K562 (cell line): ENCODE measurements at regions not wholly inside any gene's neighbourhood (a gene's known extent, or its start where the extent isn't known, plus 50 kb on each side); places are given as distances from the start of the nearest gene placed in this dataset.

ENCODE experiments used
- ATAC-seq: fragments of 200-7000 bp; cut with Tn5 transposase; 3 replicates; pipeline ENCODE4 v1.9.1; 2020; ENCODE audit warnings: moderate library complexity
- BruUV-seq: library from RNA; stranded (reverse); fragments of 400-500 nt; replicated peaks from 2 replicates; lab custom pipeline; 2021; lab: Mats Ljungman, UMichigan
- CTCF ChIA-PET: fragments of 300-600 bp; formaldehyde crosslinking; extraction: SDS; loops from one replicate; lab custom pipeline; 2021; ENCODE audit warnings: low intra/inter-chr PET ratio; lab: Yijun Ruan, JAX
- POLR2A ChIA-PET: fragments of 300-600, 350-650 bp; sonication (Branson Sonifier 250); formaldehyde crosslinking; extraction: SDS; loops from one replicate; lab custom pipeline; 2021; ENCODE audit warnings: antibody characterized with exemption, inconsistent platforms; lab: Yijun Ruan, JAX
- DNase-seq, 4 experiments: peaks; one replicate each; pipeline versions ENCODE4 v3.0.0 to v3.0.0-alpha.2; 2011 to 2018; ENCODE audit warnings: low spot score in 3 of 4, mixed read lengths in 3 of 4; ENCODE audit errors: extremely low read depth in 1 of 4
- FAIRE-seq: peaks from 2 replicates; lab custom pipeline; 2011; peaks lifted over from hg19 to GRCh38; lab: Jason Lieb, UNC
- H2AFZ ChIP-seq: 2 replicates; pipeline ENCODE4 v1.6.0; 2011; ENCODE audit warnings: low read depth, low read length, control low read depth, inconsistent platforms
- H3K27ac ChIP-seq: fragments of 200-600 bp; 3 replicates; pipeline ENCODE4 v1.8.0; 2011; ENCODE audit warnings: low read depth, mild to moderate bottlenecking, control low read depth, inconsistent platforms, low read length, moderate library complexity, mixed read lengths; ENCODE audit errors: extremely low read depth
- H3K27me3 ChIP-seq, 2 experiments: fragments of 300-600 bp in 1 of 2; 2 replicates in 1 of 2; 3 replicates in 1 of 2; pipeline versions ENCODE4 v1.6.0 to v1.8.0; 2011; ENCODE audit warnings: inconsistent platforms in 2 of 2, low read length in 2 of 2, mild to moderate bottlenecking in 1 of 2, mixed read lengths in 1 of 2, moderate library complexity in 1 of 2; ENCODE audit not compliant: control insufficient read depth in 2 of 2, insufficient read depth in 2 of 2
- H3K36me3 ChIP-seq: fragments of 300-600 bp; 3 replicates; pipeline ENCODE4 v1.8.0; 2011; ENCODE audit warnings: mild to moderate bottlenecking, low read length, inconsistent platforms; ENCODE audit not compliant: control insufficient read depth, insufficient read depth
- H3K4me1 ChIP-seq, 2 experiments: fragments of 200-600 bp in 1 of 2; replicated peaks in 1 of 2; 2 replicates in 1 of 2; 3 replicates in 1 of 2; pipeline versions ENCODE4 v1.5.1 to v1.8.0; 2011; ENCODE audit warnings: inconsistent platforms in 2 of 2, low read length in 2 of 2, mild to moderate bottlenecking in 1 of 2, mixed read lengths in 1 of 2, moderate library complexity in 1 of 2; ENCODE audit not compliant: control insufficient read depth in 2 of 2, insufficient read depth in 2 of 2
- H3K4me2 ChIP-seq: 2 replicates; pipeline ENCODE4 v1.6.1; 2011; ENCODE audit warnings: low read length, control low read depth, inconsistent platforms, mixed read lengths; ENCODE audit not compliant: insufficient read depth
- H3K4me3 ChIP-seq: fragments of 200-600 bp; sonication (generic), shearing (Covaris generic); 2 replicates; pipeline ENCODE4 v1.5.1; 2016; ENCODE audit warnings: control low read depth, inconsistent platforms
- H3K79me2 ChIP-seq: fragments of 200-600 bp; 3 replicates; pipeline ENCODE4 v1.8.0; 2011; ENCODE audit warnings: low read length, inconsistent platforms; ENCODE audit not compliant: control insufficient read depth, insufficient read depth
- H3K9ac ChIP-seq, 2 experiments: 2 replicates each; pipeline versions ENCODE4 v1.6.0 to v1.6.1; 2011; ENCODE audit warnings: low read depth in 2 of 2, low read length in 2 of 2, control low read depth in 1 of 2, inconsistent platforms in 1 of 2, mild to moderate bottlenecking in 1 of 2, mixed read lengths in 1 of 2; ENCODE audit not compliant: insufficient read depth in 1 of 2
- H3K9me1 ChIP-seq: one replicate; pipeline ENCODE4 v1.6.0; 2011; ENCODE audit warnings: inconsistent platforms, mild to moderate bottlenecking, low read length, moderate library complexity; ENCODE audit not compliant: control insufficient read depth, insufficient read depth
- H3K9me3 ChIP-seq: replicated peaks from 2 replicates; pipeline ENCODE4 v1.5.1; 2011; ENCODE audit warnings: low read depth, low read length, inconsistent platforms; ENCODE audit not compliant: control insufficient read depth, insufficient read depth
- H4K20me1 ChIP-seq: replicated peaks from 2 replicates; pipeline ENCODE4 v1.6.1; 2011; ENCODE audit warnings: low read length, inconsistent platforms, mixed read lengths; ENCODE audit not compliant: control insufficient read depth, insufficient read depth
- ATF7 ChIP-seq: fragments of 450-650 bp; IDR thresholded peaks from 2 replicates; pipeline ENCODE4 v1.7.1; 2014; ENCODE audit warnings: mild to moderate bottlenecking, moderate library complexity
- EP300 ChIP-seq: IDR thresholded peaks from 2 replicates; pipeline ENCODE4 v1.6.1; 2012; ENCODE audit warnings: low read length, improper control_type of control experiment
- IFI16 ChIP-seq: fragments of 250-450 bp; sonication (Bioruptor Pico); IDR thresholded peaks from 2 replicates; pipeline ENCODE4 v2.1.2; 2022; ENCODE audit warnings: mild to moderate bottlenecking, inconsistent platforms
- JUND ChIP-seq, 2 experiments: IDR thresholded peaks; 2 replicates in 1 of 2; 3 replicates in 1 of 2; pipeline ENCODE4 v1.6.1; 2011; ENCODE audit warnings: borderline replicate concordance in 2 of 2, low read depth in 2 of 2, low read length in 2 of 2, improper control_type of control experiment in 1 of 2, missing biosample characterization in 1 of 2, missing genetic modification characterization in 1 of 2, missing genetic modification reagents in 1 of 2
- TEAD4 ChIP-seq, 2 experiments: sonication (generic) in 1 of 2; formaldehyde crosslinking in 1 of 2; IDR thresholded peaks; 2 replicates each; pipeline versions ENCODE4 v1.6.1 to v1.8.0; 2012 to 2022; ENCODE audit warnings: borderline replicate concordance in 1 of 2, inconsistent platforms in 1 of 2, low read length in 1 of 2, mild to moderate bottlenecking in 1 of 2, missing genetic modification reagents in 1 of 2
- ZNF239 ChIP-seq: fragments of 250-450 bp; sonication (Bioruptor Pico); IDR thresholded peaks from 2 replicates; pipeline ENCODE4 v1.4.0; 2020; ENCODE audit warnings: mild to moderate bottlenecking
- WGBS: fragments of 100-300 bp; shearing (Covaris generic); methylation state at CpG from one replicate; pipeline ENCODE4 v1.1.6; 2016; ENCODE audit warnings: low coverage, mixed read lengths; ENCODE audit not compliant: insufficient coverage; ENCODE audit errors: missing lambda C conversion rate; 5-methylcytosine and 5-hydroxymethylcytosine counted together
- in situ Hi-C: fragments of 300-500 bp; cut with MboI; formaldehyde crosslinking; loops from 4 replicates; pipeline ENCODE4 v1.15.0; 2018; ENCODE audit warnings: inconsistent platforms, mixed read lengths
- intact Hi-C: fragments of 100-400 bp; cut with micrococcal nuclease; formaldehyde crosslinking; loops from 2 replicates; pipeline ENCODE4 v1.14.2; 2022
- TF ChIP-seq, protein P1 (sequence below): fragments of 450-650 bp; formaldehyde crosslinking; IDR thresholded peaks from 2 replicates; pipeline ENCODE4 v1.4.0; 2020; ENCODE audit warnings: mild to moderate bottlenecking, moderate library complexity

DNA sequence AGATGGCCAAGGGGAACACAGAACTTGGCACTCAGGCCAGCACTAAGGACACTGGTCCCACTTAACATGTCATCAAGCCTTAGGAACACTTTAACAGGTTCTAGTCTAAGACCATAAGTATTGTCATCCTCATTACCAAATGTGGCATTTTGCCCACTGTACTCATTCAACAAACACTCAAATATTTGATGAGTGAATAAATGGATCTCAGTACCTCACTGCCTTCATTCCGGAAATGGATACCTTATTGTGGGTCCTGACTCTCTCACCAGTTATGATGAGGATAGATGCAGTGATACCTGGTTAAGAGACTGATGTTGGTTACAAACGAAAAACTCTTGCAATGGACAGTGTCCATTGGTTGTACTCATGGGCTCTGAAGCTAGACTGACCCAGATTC, 455.2 kb upstream of the DYNLRB2 start:
- POLR2A ChIA-PET, result no interaction called here

DNA sequence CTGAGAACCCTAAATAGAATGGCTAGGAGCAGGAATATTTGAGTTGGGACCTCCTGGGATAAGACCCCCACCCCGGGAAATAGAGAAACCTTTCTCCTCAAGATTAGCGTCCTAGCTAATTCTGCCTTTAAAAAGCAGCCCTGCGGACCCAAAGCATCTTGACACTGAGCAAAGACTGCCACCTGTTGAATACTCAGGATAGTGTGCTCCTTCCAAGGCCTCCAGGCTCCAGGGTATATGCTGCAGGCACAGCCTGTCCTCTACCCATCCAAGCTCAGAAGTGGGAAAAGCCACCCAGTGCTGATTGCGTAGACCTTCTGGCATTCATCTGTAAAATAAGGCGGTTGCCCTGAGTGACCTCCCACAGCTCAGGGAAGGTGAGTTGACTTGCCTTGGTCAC, 456.2 kb upstream of the DYNLRB2 start:
- intact Hi-C loops, result loop anchor here (1.0 to 10.0 kb wide), 7 partner anchors 67 to 480 kb away; no protein-coding TSS in a partner anchor
- Histone ChIP-seq H3K36me3 (no peaks in the 10 kb centered on the region), H3K9ac (no peak overlapping the region), H3K4me1 (peaks cover 0 to 6% of the 10 kb centered on the region in 2 experiments; a peak in 3 of 5 replicates), H3K27me3 (no peaks in the 10 kb centered on the region), H3K4me3 (no peak overlapping the region), H3K27ac (no peak overlapping the region), H2AFZ (peak overlapping the region; percentile 5; the same call in 1 of the 2 replicates), H3K9me3 (no peaks in the 10 kb centered on the region), H4K20me1 (no peaks in the 10 kb centered on the region), H3K4me2 (no peak overlapping the region), H3K79me2 (no peaks in the 10 kb centered on the region), H3K9me1 (no peaks in the 10 kb centered on the region)
- ATAC-seq, result peak; percentile 99
- FAIRE-seq, result peak; percentile 58
- DNase-seq, result peak; percentile 40 to 67 (median 50)
- BruUV-seq, result no TSS peak
- POLR2A ChIA-PET, result interaction anchor here (0.7 to 1.0 kb wide), 3 partner anchors 181 to 365 kb away, joined by 3 read pairs; no protein-coding TSS in a partner anchor
- in situ Hi-C loops, result no loop called here
- WGBS, result 2% methylated on average over 5 of the region's 5 CpGs
- CTCF ChIA-PET, result interaction anchor here (0.7 to 1.6 kb wide), 3 partner anchors 161 to 328 kb away, joined by 3 to 8 read pairs (median 5); no protein-coding TSS in a partner anchor
- 0 out of 2 replicates have a peak, but pooled peaks have one; percentile 5 for TF ChIP-seq EP300
- no peak for TF ChIP-seq ZNF239 (CRISPR knock-in tag)
- TF ChIP-seq TEAD4 (IDR thresholded peaks at IDR 0.05; ENCODE audit: low read length), result 0 out of 2 replicates have a peak, but pooled peaks have one; percentile 10
- no peak for TF ChIP-seq TEAD4 (CRISPR knock-in tag; IDR thresholded peaks at IDR 0.05; ENCODE audit: borderline replicate concordance)
- peak; percentile 20; the same call in 1 of the 2 replicates for TF ChIP-seq JUND (IDR thresholded peaks at IDR 0.05; ENCODE audit: borderline replicate concordance, low read depth, low read length)
- TF ChIP-seq JUND (tag; IDR thresholded peaks at IDR 0.05; ENCODE audit: borderline replicate concordance, low read depth, low read length), result no peak
- TF ChIP-seq, protein P1, sequence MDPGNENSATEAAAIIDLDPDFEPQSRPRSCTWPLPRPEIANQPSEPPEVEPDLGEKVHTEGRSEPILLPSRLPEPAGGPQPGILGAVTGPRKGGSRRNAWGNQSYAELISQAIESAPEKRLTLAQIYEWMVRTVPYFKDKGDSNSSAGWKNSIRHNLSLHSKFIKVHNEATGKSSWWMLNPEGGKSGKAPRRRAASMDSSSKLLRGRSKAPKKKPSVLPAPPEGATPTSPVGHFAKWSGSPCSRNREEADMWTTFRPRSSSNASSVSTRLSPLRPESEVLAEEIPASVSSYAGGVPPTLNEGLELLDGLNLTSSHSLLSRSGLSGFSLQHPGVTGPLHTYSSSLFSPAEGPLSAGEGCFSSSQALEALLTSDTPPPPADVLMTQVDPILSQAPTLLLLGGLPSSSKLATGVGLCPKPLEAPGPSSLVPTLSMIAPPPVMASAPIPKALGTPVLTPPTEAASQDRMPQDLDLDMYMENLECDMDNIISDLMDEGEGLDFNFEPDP, result no peak

More for the DNA sequence above, 455.2 kb upstream of the DYNLRB2 start:
- Histone ChIP-seq H3K9me3 (no peaks in the 10 kb centered on the region), H3K9ac (no peak overlapping the region), H3K36me3 (no peaks in the 10 kb centered on the region)
- no peak for TF ChIP-seq ATF7
- TF ChIP-seq IFI16, result no peak
- TF ChIP-seq, all 486 proteins: peak for 0
- no peak overlapping the region for H3K27ac ChIP-seq
- H3K9me1 ChIP-seq, result no peaks in the 10 kb centered on the region
- ATAC-seq (no peak), FAIRE-seq (no peak), DNase-seq (no peak)
- in situ Hi-C loops, result no loop called here
- no peaks in the 10 kb centered on the region for H3K79me2 ChIP-seq
- CTCF ChIA-PET, result interaction anchor here (1.6 kb wide), 1 partner anchor 329 kb away, joined by 8 read pairs; no protein-coding TSS in a partner anchor
- H3K4me3 ChIP-seq, result no peak overlapping the region
- no peaks in the 10 kb centered on the region for H4K20me1 ChIP-seq
- no TSS peak for BruUV-seq
- intact Hi-C loops, result loop anchor here (2.0 to 10.0 kb wide), 2 partner anchors 161 to 481 kb away; no protein-coding TSS in a partner anchor
- no peaks in the 10 kb centered on the region for H3K27me3 ChIP-seq
- no peak overlapping the region for H2AFZ ChIP-seq
- H3K4me1 ChIP-seq, result peaks cover 0 to 6% of the 10 kb centered on the region in 2 experiments; a peak in 3 of 5 replicates
- H3K4me2 ChIP-seq, result no peak overlapping the region
- 10% methylated on average over 2 of the region's 2 CpGs for WGBS
